NCI-H226 (cell line): ENCODE measurements at regions not wholly inside any gene's neighbourhood (a gene's known extent, or its start where the extent isn't known, plus 50 kb on each side); places are given as distances from the start of the nearest gene placed in this dataset.

Experiments
- DNase-seq: peaks from one replicate; pipeline ENCODE4 v3.0.0-alpha.2; 2015

GRCh38 chr6:11350294-11350693 lies 117.8 kb upstream of the NEDD9 start:
- peak; percentile 11 for DNase-seq

- DNase-seq: no peak
Measured at GRCh38 chr6:11349880-11350279, 117.4 kb upstream of the NEDD9 start.

- DNase-seq: no peak
Measured at GRCh38 chr6:11346516-11346915, 114.0 kb upstream of the NEDD9 start.

GRCh38 chr6:11345536-11345935 lies 113.1 kb upstream of the NEDD9 start:
- DNase-seq: no peak

GRCh38 chr6:11343963-11344723 lies 111.7 kb upstream of the NEDD9 start:
- DNase-seq: peak; percentile 68

GRCh38 chr6:11341867-11342266 lies 109.4 kb upstream of the NEDD9 start:
- peak; percentile 64 for DNase-seq

- no peak for DNase-seq
Measured at GRCh38 chr6:11341303-11341702, 108.8 kb upstream of the NEDD9 start.

GRCh38 chr6:11339380-11339779 lies 106.9 kb upstream of the NEDD9 start:
- DNase-seq: no peak

GRCh38 chr6:11337306-11337705 lies 104.8 kb upstream of the NEDD9 start:
- DNase-seq: no peak

- DNase-seq: no peak
Measured at GRCh38 chr6:11335826-11336225, 103.4 kb upstream of the NEDD9 start.

GRCh38 chr6:11333132-11333849 lies 100.8 kb upstream of the NEDD9 start:
- DNase-seq: no peak

- DNase-seq: no peak
Measured at GRCh38 chr6:11332463-11332862, 100.0 kb upstream of the NEDD9 start.

- DNase-seq: no peak
Measured at GRCh38 chr6:11331111-11331510, 98.6 kb upstream of the NEDD9 start.

GRCh38 chr6:11330413-11330760 lies 97.9 kb upstream of the NEDD9 start:
- no peak for DNase-seq

GRCh38 chr6:11329726-11330412 lies 97.4 kb upstream of the NEDD9 start:
- DNase-seq: no peak

- DNase-seq: no peak
Measured at GRCh38 chr6:11328613-11329247, 96.3 kb upstream of the NEDD9 start.

- DNase-seq: no peak
Measured at GRCh38 chr6:11327961-11328360, 95.5 kb upstream of the NEDD9 start.

GRCh38 chr6:11326116-11326515 lies 93.6 kb upstream of the NEDD9 start:
- DNase-seq: no peak

- no peak for DNase-seq
Measured at GRCh38 chr6:11324453-11325015, 92.1 kb upstream of the NEDD9 start.

- DNase-seq: no peak
Measured at GRCh38 chr6:11323666-11324452, 91.4 kb upstream of the NEDD9 start.

GRCh38 chr6:11322252-11322885 lies 89.9 kb upstream of the NEDD9 start:
- no peak for DNase-seq
